Thymus (tissue), 11 donors: ENCODE measurements at regions not wholly inside any gene's neighbourhood (a gene's known extent, or its start where the extent isn't known, plus 50 kb on each side); places are given as distances from the start of the nearest gene placed in this dataset.
A peak's percentile ranks its signal among the peaks of the same experiment; 100 is the strongest.

Experiments used
- DNase-seq, 9 donors: peaks; one replicate each; pipeline ENCODE4 v3.0.0-alpha.2; 2013; ENCODE audit warnings: low spot score in 9 of 9, low read depth in 6 of 9, missing footprints in 1 of 9
- H3K27ac ChIP-seq, 2 donors: one replicate each; pipeline ENCODE4 v1.5.1; 2013; ENCODE audit warnings: control low read depth in 1 of 2, low read depth in 1 of 2, low read length in 1 of 2, mild to moderate bottlenecking in 1 of 2, moderate library complexity in 1 of 2
- H3K27me3 ChIP-seq, 2 donors: one replicate each; pipeline ENCODE4 v1.5.1; 2013; ENCODE audit warnings: low read length in 1 of 2; ENCODE audit not compliant: control insufficient read depth in 2 of 2, insufficient read depth in 1 of 2
- H3K36me3 ChIP-seq, 2 donors: one replicate each; pipeline ENCODE4 v1.5.1; 2013; ENCODE audit warnings: low read length in 1 of 2, mild to moderate bottlenecking in 1 of 2, moderate library complexity in 1 of 2; ENCODE audit not compliant: control insufficient read depth in 2 of 2, insufficient read depth in 2 of 2
- H3K4me1 ChIP-seq, 2 donors: one replicate each; pipeline ENCODE4 v1.5.1; 2013; ENCODE audit warnings: low read length in 2 of 2; ENCODE audit not compliant: control insufficient read depth in 2 of 2, insufficient read depth in 2 of 2
- H3K4me3 ChIP-seq, 2 donors: one replicate each; pipeline ENCODE4 v1.5.1; 2013; ENCODE audit warnings: low read length in 2 of 2, control low read depth in 1 of 2, mild to moderate bottlenecking in 1 of 2
- H3K9me3 ChIP-seq, 2 donors: one replicate each; pipeline ENCODE4 v1.5.1; 2013; ENCODE audit warnings: low read length in 1 of 2, mild to moderate bottlenecking in 1 of 2; ENCODE audit not compliant: control insufficient read depth in 2 of 2, insufficient read depth in 1 of 2
- WGBS: extraction: QIAGEN DNeasy Blood & Tissue Kit; methylation state at CpG from one replicate; pipeline ENCODE4 v1.1.7; 2013; 5-methylcytosine and 5-hydroxymethylcytosine counted together
- donor health status: healthy.

DNA sequence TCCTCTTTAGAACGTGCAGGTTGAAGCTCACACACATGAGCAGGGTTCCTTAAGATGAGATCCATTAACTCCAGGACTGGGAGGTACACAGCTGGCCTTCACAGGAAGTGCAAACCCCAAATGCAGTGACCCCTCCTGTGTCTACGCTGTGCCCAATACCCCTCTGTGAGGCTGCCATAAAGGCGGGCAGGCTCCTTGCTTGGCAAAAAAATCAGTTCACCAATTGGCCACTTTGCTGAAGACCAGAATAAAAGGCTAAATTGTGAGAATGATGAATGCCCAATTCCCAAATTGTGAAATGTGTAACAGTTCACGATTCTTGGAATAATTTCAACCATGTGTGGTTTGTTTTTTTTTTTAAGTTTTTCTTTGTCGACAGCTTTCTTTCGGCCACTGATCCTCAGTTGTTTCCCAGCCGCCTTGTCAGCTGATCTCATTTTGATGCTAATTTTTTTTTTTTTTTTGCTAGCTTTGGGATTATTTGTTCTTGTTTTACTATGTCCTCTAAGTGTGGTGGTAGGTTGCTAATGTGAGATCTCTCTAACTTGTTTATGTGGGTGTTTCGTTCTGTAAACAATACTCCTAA, 101.9 kb upstream of the PRSS58 start:
- Histone ChIP-seq H3K27me3 (no peaks in the 10 kb centered on the region), H3K9me3 (no peaks in the 10 kb centered on the region), H3K4me3 (no peak overlapping the region), H3K36me3 (no peaks in the 10 kb centered on the region), H3K27ac (peak overlapping the region in 1 of 2 donors; percentile 33), H3K4me1 (peaks cover 27 to 54% of the 10 kb centered on the region in 2 donors)
- WGBS, result 84% methylated on average over 8 of the region's 8 CpGs
- no peak for DNase-seq

DNA sequence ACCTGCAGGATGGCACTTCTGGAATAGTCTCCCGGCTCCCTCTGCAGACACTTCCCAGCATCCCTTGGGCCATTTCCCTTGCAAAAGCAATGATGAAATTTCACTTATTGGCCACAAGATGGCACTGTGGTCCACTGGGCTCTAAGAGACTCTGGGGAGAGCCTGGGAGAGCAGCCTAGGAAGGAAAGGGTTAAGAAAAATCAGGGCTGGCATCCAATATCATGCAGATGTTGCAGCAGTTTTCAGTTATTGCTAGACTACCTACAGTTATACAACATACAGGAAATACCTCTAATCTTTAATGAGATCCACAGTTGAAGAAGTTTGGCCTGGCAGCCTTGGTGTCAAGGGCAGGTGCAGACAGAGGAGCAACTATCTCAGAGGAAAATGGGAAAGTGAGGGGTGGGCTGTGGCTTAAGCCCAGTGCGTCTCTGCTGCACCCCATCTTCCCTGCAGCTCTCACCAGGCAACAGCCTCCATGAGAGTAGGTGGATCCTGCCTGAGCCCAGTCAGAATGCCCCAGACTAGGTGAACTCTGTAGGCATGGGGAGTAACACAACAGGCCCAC, 100.2 kb upstream of the PRSS58 start:
- no peak overlapping the region for H3K4me3 ChIP-seq
- peak in 8 of 9 donors; percentile 68 to 90 (median 80) for DNase-seq
- 2% methylated on average over 2 of the region's 2 CpGs for WGBS

DNA sequence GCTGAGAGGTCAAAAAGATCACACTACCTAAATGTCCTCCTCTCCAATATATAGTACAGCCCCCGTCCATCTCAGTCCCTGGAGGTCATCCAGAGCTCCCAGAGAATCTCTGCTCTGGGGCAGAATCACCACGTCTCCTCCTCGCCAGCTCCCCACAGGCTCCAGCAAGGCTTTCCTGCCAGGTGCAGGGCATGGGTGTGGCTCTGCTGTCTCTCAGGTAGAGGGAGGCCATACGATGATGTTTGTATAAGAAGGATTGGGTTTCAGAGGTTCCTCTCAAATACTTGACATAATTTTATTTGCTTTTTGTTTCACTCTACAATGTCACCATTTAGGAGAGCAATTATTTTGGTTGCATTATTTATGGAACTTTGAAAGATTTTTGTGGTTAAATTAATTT, 98.3 kb upstream of the PRSS58 start:
- DNase-seq, result no peak
- WGBS, result 32% methylated on average over 4 of the region's 4 CpGs
- Histone ChIP-seq H3K9me3 (no peaks in the 10 kb centered on the region), H3K36me3 (peaks cover 0 to 3% of the 10 kb centered on the region in 2 donors), H3K4me3 (no peak overlapping the region), H3K27me3 (no peaks in the 10 kb centered on the region), H3K4me1 (peaks cover 27 to 66% of the 10 kb centered on the region in 2 donors), H3K27ac (peak overlapping the region in 1 of 2 donors; percentile 92)

More for the DNA sequence above, 100.2 kb upstream of the PRSS58 start:
- peaks cover 28 to 65% of the 10 kb centered on the region in 2 donors for H3K4me1 ChIP-seq
- no peaks in the 10 kb centered on the region for H3K9me3 ChIP-seq
- H3K36me3 ChIP-seq, result no peaks in the 10 kb centered on the region
- H3K27ac ChIP-seq, result peak overlapping the region in 1 of 2 donors; percentile 88
- no peaks in the 10 kb centered on the region for H3K27me3 ChIP-seq

DNA sequence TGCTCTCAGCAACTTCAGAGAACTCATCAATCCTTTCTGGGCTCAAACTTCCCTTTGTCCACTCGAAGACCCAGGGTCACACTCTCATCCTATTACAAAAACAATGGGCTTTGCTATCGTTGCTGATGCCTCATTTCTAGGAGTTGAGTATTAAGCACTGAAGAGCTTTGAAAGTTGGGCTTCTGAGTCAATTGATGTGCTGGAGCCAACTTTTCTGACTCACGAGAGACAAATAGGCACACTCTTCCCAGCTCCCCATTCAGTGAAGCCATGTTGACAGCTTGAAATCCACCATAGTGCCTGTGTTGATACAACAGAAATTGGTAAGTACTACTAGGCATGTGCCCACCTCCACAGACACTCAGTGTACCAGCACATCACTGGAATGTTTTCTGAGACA, 97.5 kb upstream of the PRSS58 start:
- Histone ChIP-seq H3K4me1 (peaks cover 27 to 70% of the 10 kb centered on the region in 2 donors), H3K27me3 (no peaks in the 10 kb centered on the region), H3K9me3 (no peaks in the 10 kb centered on the region), H3K4me3 (no peak overlapping the region), H3K27ac (peak overlapping the region; percentile 42 to 92), H3K36me3 (peaks cover 0 to 11% of the 10 kb centered on the region in 2 donors)
- DNase-seq, result no peak
- WGBS, result 49% methylated on average over 3 of the region's 3 CpGs

DNA sequence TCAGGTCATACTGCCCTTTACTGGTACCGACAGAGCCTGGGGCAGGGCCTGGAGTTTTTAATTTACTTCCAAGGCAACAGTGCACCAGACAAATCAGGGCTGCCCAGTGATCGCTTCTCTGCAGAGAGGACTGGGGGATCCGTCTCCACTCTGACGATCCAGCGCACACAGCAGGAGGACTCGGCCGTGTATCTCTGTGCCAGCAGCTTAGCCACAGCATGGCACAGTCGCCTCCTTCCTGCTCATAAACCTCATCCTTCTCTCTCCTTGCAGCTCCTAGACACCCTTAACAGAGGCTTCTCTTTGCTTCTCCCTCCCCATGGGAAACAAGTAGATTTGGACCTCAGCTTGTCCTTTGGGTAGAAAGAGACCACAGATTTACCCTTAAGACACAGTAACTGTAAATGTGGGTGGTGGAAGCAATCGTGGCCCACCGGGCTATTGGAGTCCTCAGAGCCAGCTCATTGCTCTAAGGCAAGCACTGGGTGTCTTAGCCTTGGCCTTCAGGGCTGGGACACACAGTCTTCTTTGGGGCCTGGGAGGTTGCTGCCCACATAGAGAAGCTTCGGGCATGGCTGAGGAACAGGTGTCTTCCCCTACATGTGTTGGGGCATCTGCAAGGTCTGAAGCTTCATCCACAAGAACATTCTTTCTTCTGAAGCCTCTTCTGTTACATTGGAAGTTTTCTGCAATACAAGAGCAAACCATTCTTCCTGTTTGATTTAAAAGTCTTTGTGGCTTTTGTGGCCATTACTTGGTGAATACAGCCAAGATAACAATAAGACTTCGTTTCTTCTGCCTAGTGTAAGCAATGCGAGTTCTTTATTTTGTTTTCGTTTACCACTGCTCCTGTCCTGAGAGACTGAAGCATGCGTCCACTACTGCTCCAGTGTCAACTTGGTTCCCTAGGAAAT, 95.5 kb upstream of the PRSS58 start:
- 17% methylated on average over 15 of the region's 15 CpGs for WGBS
- H3K36me3 ChIP-seq, result peaks cover 0 to 25% of the 10 kb centered on the region in 2 donors
- peak overlapping the region; percentile 68 to 92 for H3K27ac ChIP-seq
- DNase-seq, result peak in 1 of 9 donors; percentile 63
- H3K9me3 ChIP-seq, result no peaks in the 10 kb centered on the region
- H3K4me3 ChIP-seq, result peak overlapping the region; percentile 47 to 57
- H3K27me3 ChIP-seq, result no peaks in the 10 kb centered on the region
- peaks cover 35 to 77% of the 10 kb centered on the region in 2 donors for H3K4me1 ChIP-seq

DNA sequence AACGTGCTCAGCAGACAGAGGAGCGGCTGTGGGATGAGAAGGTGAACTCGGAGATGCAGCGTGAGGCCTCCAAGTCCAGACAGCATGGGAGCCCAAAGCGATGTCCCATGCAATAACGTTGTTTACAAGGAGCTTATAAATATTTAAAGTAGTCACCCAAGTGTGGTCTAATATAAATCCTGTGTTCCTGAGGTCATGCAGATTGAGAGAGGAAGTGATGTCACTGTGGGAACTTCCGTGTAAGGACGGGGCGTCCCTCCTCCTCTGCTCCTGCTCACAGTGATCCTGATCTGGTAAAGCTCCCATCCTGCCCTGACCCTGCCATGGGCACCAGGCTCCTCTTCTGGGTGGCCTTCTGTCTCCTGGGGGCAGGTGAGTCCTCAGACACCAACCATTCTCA, 94.7 kb upstream of the PRSS58 start:
- no peaks in the 10 kb centered on the region for H3K9me3 ChIP-seq
- H3K4me1 ChIP-seq, result peaks cover 33 to 73% of the 10 kb centered on the region in 2 donors
- no peaks in the 10 kb centered on the region for H3K27me3 ChIP-seq
- peaks cover 0 to 25% of the 10 kb centered on the region in 2 donors for H3K36me3 ChIP-seq
- 41% methylated on average over 9 of the region's 9 CpGs for WGBS
- H3K27ac ChIP-seq, result peak overlapping the region; percentile 69 to 92
- DNase-seq, result peak in 3 of 9 donors; percentile 59 to 79 (median 65)
- peak overlapping the region; percentile 47 to 57 for H3K4me3 ChIP-seq

DNA sequence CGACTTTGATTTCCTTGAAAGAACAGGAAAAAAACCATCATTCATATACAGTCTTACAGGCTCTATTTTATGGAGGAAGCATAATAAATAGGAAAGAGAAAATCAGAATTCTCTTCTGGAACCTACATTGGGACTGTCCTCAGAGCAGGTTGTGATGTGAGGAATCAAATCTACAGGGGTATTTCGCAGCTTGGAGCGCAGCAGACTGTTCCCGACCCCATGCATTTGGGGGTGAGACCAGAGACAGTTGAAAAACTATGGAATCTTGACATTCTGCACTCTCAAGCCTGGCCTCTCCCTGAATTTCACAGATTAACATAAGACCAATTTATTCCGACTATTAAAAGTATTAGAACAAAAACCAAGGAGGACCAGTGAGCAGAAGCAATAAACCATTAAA, 93.3 kb upstream of the PRSS58 start:
- H3K4me1 ChIP-seq, result peaks cover 35 to 74% of the 10 kb centered on the region in 2 donors
- H3K27me3 ChIP-seq, result no peaks in the 10 kb centered on the region
- no peak for DNase-seq
- no peak overlapping the region for H3K4me3 ChIP-seq
- 90% methylated on average over 5 of the region's 5 CpGs for WGBS
- H3K27ac ChIP-seq, result no peak overlapping the region
- peaks cover 0 to 25% of the 10 kb centered on the region in 2 donors for H3K36me3 ChIP-seq
- H3K9me3 ChIP-seq, result no peaks in the 10 kb centered on the region

DNA sequence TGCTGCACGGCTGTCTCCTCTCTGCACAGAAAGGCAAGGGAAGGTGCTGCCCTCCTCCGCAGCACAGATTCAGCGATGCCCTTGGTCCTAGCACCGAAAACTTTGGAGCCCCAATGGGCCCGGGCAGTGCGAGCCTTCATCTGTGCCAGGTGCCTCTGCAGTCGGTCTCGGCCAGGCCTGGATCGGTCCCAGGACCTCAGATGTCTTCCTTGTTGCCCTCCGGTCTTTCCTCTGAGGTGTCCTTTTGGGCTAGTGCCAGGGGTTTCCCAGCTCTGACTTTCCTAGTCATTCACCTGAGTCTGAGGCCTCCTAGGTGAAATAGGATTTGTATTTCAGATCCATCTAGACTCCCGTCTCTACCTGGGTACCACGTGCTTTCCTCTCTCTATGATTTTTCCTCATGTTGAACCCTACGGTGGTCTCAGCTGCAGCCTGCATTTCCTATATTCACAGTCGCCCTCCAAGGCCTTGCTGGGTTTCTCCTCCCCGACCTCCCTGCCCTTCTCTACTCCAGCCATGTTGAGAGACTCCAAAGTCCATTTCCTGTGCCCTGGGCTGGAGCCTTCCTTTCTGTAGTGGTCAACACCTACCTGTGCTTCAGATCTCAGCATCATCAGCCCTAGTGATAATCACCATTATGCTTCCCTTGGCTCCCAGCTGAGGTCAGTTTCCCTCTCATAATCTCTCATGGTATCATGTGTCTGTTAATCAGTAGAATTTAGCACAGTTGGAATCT, 92.0 kb upstream of the PRSS58 start:
- DNase-seq, result peak in 1 of 9 donors; percentile 59
- WGBS, result 76% methylated on average over 15 of the region's 15 CpGs
- no peaks in the 10 kb centered on the region for H3K27me3 ChIP-seq
- H3K36me3 ChIP-seq, result peaks cover 0 to 25% of the 10 kb centered on the region in 2 donors
- H3K4me3 ChIP-seq, result no peak overlapping the region
- H3K27ac ChIP-seq, result peak overlapping the region; percentile 62 to 71
- peaks cover 32 to 74% of the 10 kb centered on the region in 2 donors for H3K4me1 ChIP-seq
- peaks cover 0 to 5% of the 10 kb centered on the region in 2 donors for H3K9me3 ChIP-seq
